ENCODE measurements at regions not wholly inside any gene's neighbourhood (a gene's known extent, or its start where the extent isn't known, plus 50 kb on each side); places are given as distances from the start of the nearest gene placed in this dataset.

DNA sequence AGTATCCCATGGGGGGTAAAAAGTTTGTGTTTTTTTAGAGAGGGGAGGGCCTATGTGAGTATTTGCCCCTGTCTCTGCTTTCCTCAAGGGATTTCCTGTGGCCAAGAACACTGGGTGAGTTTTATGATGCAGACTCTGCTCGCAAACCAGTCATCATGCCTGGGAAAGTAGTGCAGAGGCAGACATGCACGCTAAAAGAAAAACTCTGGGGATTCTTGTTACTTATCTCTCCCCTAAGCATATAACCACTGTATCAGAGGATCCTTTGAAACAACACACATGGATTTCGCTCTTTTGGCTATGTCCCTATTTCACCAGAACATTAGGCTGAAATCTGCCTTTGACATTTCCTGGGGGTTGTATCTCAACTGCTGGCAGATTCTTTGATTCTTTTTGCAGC, 1845.8 kb upstream of the SEL1L start:
- POLR2A ChIA-PET = no interaction called here
- no peak overlapping the region for H2AFZ ChIP-seq (ENCODE audit: low read depth, low read length)
- TF ChIP-seq, protein P1, sequence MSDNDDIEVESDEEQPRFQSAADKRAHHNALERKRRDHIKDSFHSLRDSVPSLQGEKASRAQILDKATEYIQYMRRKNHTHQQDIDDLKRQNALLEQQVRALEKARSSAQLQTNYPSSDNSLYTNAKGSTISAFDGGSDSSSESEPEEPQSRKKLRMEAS (IDR thresholded peaks at IDR 0.05; ENCODE audit: insufficient read depth, insufficient read length) = no peak
- FAIRE-seq (no peak), DNase-seq (ENCODE audit: low read depth, low spot score) (no peak)
- CTCF ChIA-PET = no interaction called here
- no peaks in the 10 kb centered on the region for H3K4me1 ChIP-seq (ENCODE audit: control insufficient read depth, extremely low read depth, insufficient read depth, low read length)
- H3K4me3 ChIP-seq (replicated peaks in 1 of 3; ENCODE audit: insufficient read depth in 1 of 3, low read depth in 1 of 3, low read length in 3 of 3) = no peak overlapping the region
- no peak overlapping the region for H3K9ac ChIP-seq (replicated peaks; ENCODE audit: extremely low read depth, insufficient read depth, low read length)
- no peak overlapping the region for H3K27ac ChIP-seq (ENCODE audit: insufficient read depth, low read depth, low read length)
- no peaks in the 10 kb centered on the region for H4K20me1 ChIP-seq (replicated peaks; ENCODE audit: control insufficient read depth, extremely low read depth, insufficient read depth, low read length)
- no peaks in the 10 kb centered on the region for H3K79me2 ChIP-seq (ENCODE audit: control insufficient read depth, insufficient read depth, low read length)
- H3K27me3 ChIP-seq (ENCODE audit: control insufficient read depth in 2 of 2, insufficient read depth in 2 of 2, low read length in 2 of 2) = no peaks in the 10 kb centered on the region
- no TSS peak for BruUV-seq (replicated peaks)
- H3K9me3 ChIP-seq (replicated peaks; ENCODE audit: control insufficient read depth, insufficient read depth, low read length) = no peaks in the 10 kb centered on the region
- H3K4me2 ChIP-seq (ENCODE audit: insufficient read depth, low read length) = no peak overlapping the region
- no peaks in the 10 kb centered on the region for H3K9me1 ChIP-seq (replicated peaks; ENCODE audit: control insufficient read depth, extremely low read depth, insufficient read depth, low read length)
- intact Hi-C loops (cut with micrococcal nuclease) (no loop called here), dilution Hi-C loops (cut with MboI; ENCODE audit: extremely low pct_ligation_motif_present, low sequenced_read_pairs) (no loop called here)
- H3K36me3 ChIP-seq (ENCODE audit: control insufficient read depth in 2 of 2, extremely low read depth in 1 of 2, insufficient read depth in 2 of 2, low read length in 2 of 2) = no peaks in the 10 kb centered on the region

DNA sequence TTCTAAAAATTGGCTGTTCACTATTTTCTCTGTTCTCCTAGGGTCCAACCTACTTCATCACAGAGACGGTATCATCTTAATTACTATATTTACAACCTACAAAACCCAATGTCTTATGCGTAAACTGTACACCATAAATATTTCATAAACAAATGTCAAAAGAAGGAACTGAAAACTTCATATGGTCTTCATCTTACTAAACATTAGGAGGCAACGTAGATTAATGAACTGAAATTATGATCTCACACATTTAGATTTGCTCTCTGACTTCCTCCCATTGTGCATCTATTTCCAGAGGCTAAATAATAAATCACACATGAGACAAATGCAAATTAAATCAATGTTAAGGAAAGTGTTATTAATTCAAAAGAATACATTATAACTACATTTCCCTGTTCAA, 1850.6 kb upstream of the SEL1L start:
- no peaks in the 10 kb centered on the region for H3K4me1 ChIP-seq (ENCODE audit: control insufficient read depth, extremely low read depth, insufficient read depth, low read length)
- H3K79me2 ChIP-seq (ENCODE audit: control insufficient read depth, insufficient read depth, low read length) = no peaks in the 10 kb centered on the region
- H3K9me3 ChIP-seq (replicated peaks; ENCODE audit: control insufficient read depth, insufficient read depth, low read length) = no peaks in the 10 kb centered on the region
- no peak overlapping the region for H3K4me3 ChIP-seq (replicated peaks in 1 of 3; ENCODE audit: insufficient read depth in 1 of 3, low read depth in 1 of 3, low read length in 3 of 3)
- no peaks in the 10 kb centered on the region for H4K20me1 ChIP-seq (replicated peaks; ENCODE audit: control insufficient read depth, extremely low read depth, insufficient read depth, low read length)
- intact Hi-C loops (cut with micrococcal nuclease) = no loop called here
- no peak overlapping the region for H3K27ac ChIP-seq (ENCODE audit: insufficient read depth, low read depth, low read length)
- H3K36me3 ChIP-seq (ENCODE audit: control insufficient read depth in 2 of 2, extremely low read depth in 1 of 2, insufficient read depth in 2 of 2, low read length in 2 of 2) = no peaks in the 10 kb centered on the region
- DNase-seq (ENCODE audit: low read depth, low spot score) (peak; percentile 3), FAIRE-seq (no peak)
- dilution Hi-C loops (cut with MboI; ENCODE audit: extremely low pct_ligation_motif_present, low sequenced_read_pairs) = no loop called here
- no peaks in the 10 kb centered on the region for H3K9me1 ChIP-seq (replicated peaks; ENCODE audit: control insufficient read depth, extremely low read depth, insufficient read depth, low read length)
- H3K4me2 ChIP-seq (ENCODE audit: insufficient read depth, low read length) = no peak overlapping the region
- H2AFZ ChIP-seq (ENCODE audit: low read depth, low read length) = no peak overlapping the region
- POLR2A ChIA-PET = no interaction called here
- CTCF ChIA-PET = interaction anchor here (1.1 kb wide), 1 partner anchor 13 kb away, joined by 5 read pairs; no protein-coding TSS in a partner anchor
- no peak overlapping the region for H3K9ac ChIP-seq (replicated peaks; ENCODE audit: extremely low read depth, insufficient read depth, low read length)
- TF ChIP-seq POLR2AphosphoS5 (IDR thresholded peaks at IDR 0.05; ENCODE audit: insufficient read depth, low read depth, low read length) (no peak), MYC (IDR thresholded peaks at IDR 0.05; ENCODE audit: low read depth, low read length) (no peak), POLR2A (IDR thresholded peaks at IDR 0.05; ENCODE audit: low read depth, low read length) (no peak)
- TF ChIP-seq, protein P1 (IDR thresholded peaks at IDR 0.05; ENCODE audit: insufficient read depth, insufficient read length) = no peak
- H3K27me3 ChIP-seq (ENCODE audit: control insufficient read depth in 2 of 2, insufficient read depth in 2 of 2, low read length in 2 of 2) = no peaks in the 10 kb centered on the region
- BruUV-seq (replicated peaks) = no TSS peak
